A549 (cell line): ENCODE measurements at regions not wholly inside any gene's neighbourhood (a gene's known extent, or its start where the extent isn't known, plus 50 kb on each side); places are given as distances from the start of the nearest gene placed in this dataset.

Experiments
- ATAC-seq, 2 experiments: fragments of 200-7000 bp in 1 of 2; fragments of >200 bp in 1 of 2; cut with Nextera tagmentation in 1 of 2; cut with Tn5 transposase in 1 of 2; 3 replicates each; pipeline versions ENCODE4 v1.8.0 to v1.9.1; 2018 to 2020; ENCODE audit warnings: mild to moderate bottlenecking in 1 of 2, moderate library complexity in 1 of 2
- CTCF ChIA-PET: fragments of 300-600 bp; sonication (Branson Sonifier 250); formaldehyde crosslinking; extraction: SDS; loops from one replicate; lab custom pipeline; 2021; ENCODE audit warnings: antibody characterized with exemption, inconsistent platforms; lab: Yijun Ruan, JAX
- POLR2A ChIA-PET: fragments of 350-600 bp; formaldehyde crosslinking; extraction: SDS; loops from one replicate; lab custom pipeline; 2021; ENCODE audit warnings: antibody characterized with exemption, inconsistent platforms; lab: Yijun Ruan, JAX
- DNase-seq, 2 experiments: peaks; one replicate each; pipeline versions ENCODE4 v3.0.0 to v3.0.0-alpha.2; 2011 to 2016; ENCODE audit warnings: low read depth in 1 of 2, low spot score in 1 of 2
- FAIRE-seq: peaks from 2 replicates; lab custom pipeline; 2011; peaks lifted over from hg19 to GRCh38; lab: Jason Lieb, UNC
- H3K27ac ChIP-seq, 2 experiments: fragments of >200 bp; sonication (Bioruptor Twin); formaldehyde crosslinking; 3 replicates each; pipeline ENCODE4 v1.5.1; 2016 to 2017
- H3K4me1 ChIP-seq: fragments of >200 bp; sonication (Bioruptor Twin); formaldehyde crosslinking; 3 replicates; pipeline ENCODE4 v1.6.1; 2016
- H3K4me2 ChIP-seq: fragments of >200 bp; sonication (Bioruptor Twin); formaldehyde crosslinking; 3 replicates; pipeline ENCODE4 v1.6.1; 2016
- H3K4me3 ChIP-seq: fragments of >200 bp; sonication (Bioruptor Twin); formaldehyde crosslinking; 3 replicates; pipeline ENCODE4 v1.5.1; 2016
- H3K9me3 ChIP-seq: fragments of >200 bp; sonication (Bioruptor Twin); formaldehyde crosslinking; 3 replicates; pipeline ENCODE4 v1.6.1; 2016
- CBX2 ChIP-seq: fragments of 200-600 bp; sonication (generic); IDR thresholded peaks from 2 replicates; pipeline ENCODE4 v1.6.1; 2016; ENCODE audit warnings: low read depth, mild to moderate bottlenecking, borderline replicate concordance
- CEBPB ChIP-seq, 2 experiments: fragments of >200 bp in 1 of 2; sonication (Bioruptor Twin) in 1 of 2; formaldehyde crosslinking in 1 of 2; IDR thresholded peaks; 2 replicates each; pipeline ENCODE4 v1.6.1; 2012 to 2016
- CHD2 ChIP-seq: fragments of 150-350 bp; IDR thresholded peaks from 2 replicates; pipeline ENCODE4 v1.6.1; 2014; ENCODE audit warnings: low read length; ENCODE audit not compliant: partially characterized antibody
- E2F6 ChIP-seq: IDR thresholded peaks from 2 replicates; pipeline ENCODE4 v1.6.1; 2012; ENCODE audit warnings: low read depth, borderline replicate concordance
- EHMT2 ChIP-seq: fragments of 200-600 bp; sonication (generic); IDR thresholded peaks from 2 replicates; pipeline ENCODE4 v1.6.1; 2016; ENCODE audit warnings: antibody characterized with exemption, low read depth, mild to moderate bottlenecking, moderate library complexity
- EP300 ChIP-seq, 2 experiments: fragments of >200 bp; sonication (Bioruptor Twin); formaldehyde crosslinking; IDR thresholded peaks; 2 replicates in 1 of 2; 3 replicates in 1 of 2; pipeline ENCODE4 v1.6.1; 2016 to 2017
- FOSL2 ChIP-seq, 2 experiments: fragments of 450-650 bp in 1 of 2; fragments of >200 bp in 1 of 2; sonication (Bioruptor Twin) in 1 of 2; formaldehyde crosslinking; IDR thresholded peaks; 2 replicates each; pipeline versions ENCODE4 v1.5.0 to v1.6.1; 2016 to 2020; ENCODE audit warnings: mild to moderate bottlenecking in 1 of 2, moderate library complexity in 1 of 2
- FOXS1 ChIP-seq: fragments of 250-450 bp; sonication (Bioruptor Pico); IDR thresholded peaks from 2 replicates; pipeline ENCODE4 v1.5.0; 2020; ENCODE audit warnings: mild to moderate bottlenecking, moderate library complexity
- GATA3 ChIP-seq: IDR thresholded peaks from 2 replicates; pipeline ENCODE4 v1.6.1; 2012; ENCODE audit warnings: borderline replicate concordance
- HES2 ChIP-seq: fragments of >200 bp; sonication (Bioruptor Twin); formaldehyde crosslinking; IDR thresholded peaks from 2 replicates; pipeline ENCODE4 v1.6.1; 2016
- HOXB13 ChIP-seq: fragments of 250-450 bp; sonication (Bioruptor Pico); IDR thresholded peaks from 2 replicates; pipeline ENCODE4 v1.5.0; 2020; ENCODE audit warnings: low read depth, mild to moderate bottlenecking, moderate library complexity
- JUN ChIP-seq, 2 experiments: fragments of >200 bp; sonication (Bioruptor Twin); formaldehyde crosslinking; IDR thresholded peaks; 2 replicates in 1 of 2; 3 replicates in 1 of 2; pipeline ENCODE4 v1.6.1; 2016 to 2017
- NPAS2 ChIP-seq: fragments of 250-450 bp; sonication (Bioruptor Pico); IDR thresholded peaks from 2 replicates; pipeline ENCODE4 v1.8.0; 2022; ENCODE audit warnings: mild to moderate bottlenecking, moderate library complexity, borderline replicate concordance
- PBX3 ChIP-seq: IDR thresholded peaks from 2 replicates; pipeline ENCODE4 v1.6.1; 2012
- PHF8 ChIP-seq: fragments of 200-600 bp; sonication (generic); IDR thresholded peaks from 2 replicates; pipeline ENCODE4 v1.6.1; 2016; ENCODE audit warnings: low read depth, mild to moderate bottlenecking, antibody characterized with exemption, moderate library complexity, borderline replicate concordance
- POLR2A ChIP-seq: IDR thresholded peaks from 2 replicates; pipeline ENCODE4 v1.6.1; 2012; ENCODE audit warnings: mild to moderate bottlenecking, low read length
- REST ChIP-seq: fragments of 200-600 bp; sonication (generic); IDR thresholded peaks from 2 replicates; pipeline ENCODE4 v1.6.1; 2016; ENCODE audit warnings: antibody characterized with exemption, mild to moderate bottlenecking, moderate library complexity
- RNF2 ChIP-seq: fragments of 200-600 bp; sonication (generic); IDR thresholded peaks from 2 replicates; pipeline ENCODE4 v1.6.1; 2016; ENCODE audit warnings: low read depth, mild to moderate bottlenecking, antibody characterized with exemption, moderate library complexity, borderline replicate concordance
- SREBF2 ChIP-seq: fragments of 450-650 bp; IDR thresholded peaks from 2 replicates; pipeline ENCODE4 v1.6.1; 2014; ENCODE audit warnings: mild to moderate bottlenecking, moderate library complexity
- ZNF302 ChIP-seq: fragments of 250-450 bp; sonication (Bioruptor Pico); IDR thresholded peaks from 2 replicates; pipeline ENCODE4 v1.9.0; 2021; ENCODE audit warnings: inconsistent platforms, mild to moderate bottlenecking, moderate library complexity
- WGBS: methylation state at CpG from one replicate; pipeline ENCODE4 v1.1.6; 2017; ENCODE audit errors: missing lambda C conversion rate; 5-methylcytosine and 5-hydroxymethylcytosine counted together
- TF ChIP-seq, protein P1 (sequence below): fragments of >200 bp; sonication (Bioruptor Twin); formaldehyde crosslinking; IDR thresholded peaks from 3 replicates; pipeline ENCODE4 v1.6.1; 2016
- TF ChIP-seq, protein P2 (sequence below): fragments of 450-650 bp; IDR thresholded peaks from 2 replicates; pipeline ENCODE4 v1.6.1; 2014; ENCODE audit warnings: antibody characterized with exemption

- TF ChIP-seq, protein P1, sequence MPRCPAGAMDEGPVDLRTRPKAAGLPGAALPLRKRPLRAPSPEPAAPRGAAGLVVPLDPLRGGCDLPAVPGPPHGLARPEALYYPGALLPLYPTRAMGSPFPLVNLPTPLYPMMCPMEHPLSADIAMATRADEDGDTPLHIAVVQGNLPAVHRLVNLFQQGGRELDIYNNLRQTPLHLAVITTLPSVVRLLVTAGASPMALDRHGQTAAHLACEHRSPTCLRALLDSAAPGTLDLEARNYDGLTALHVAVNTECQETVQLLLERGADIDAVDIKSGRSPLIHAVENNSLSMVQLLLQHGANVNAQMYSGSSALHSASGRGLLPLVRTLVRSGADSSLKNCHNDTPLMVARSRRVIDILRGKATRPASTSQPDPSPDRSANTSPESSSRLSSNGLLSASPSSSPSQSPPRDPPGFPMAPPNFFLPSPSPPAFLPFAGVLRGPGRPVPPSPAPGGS, result no peak
- TF ChIP-seq E2F6 (no peak), FOXS1 (CRISPR knock-in tag) (no peak), CHD2 (no peak), CEBPB (IDR thresholded peaks at IDR 0.05) (no peak), PHF8 (no peak)
- TF ChIP-seq, protein P2, sequence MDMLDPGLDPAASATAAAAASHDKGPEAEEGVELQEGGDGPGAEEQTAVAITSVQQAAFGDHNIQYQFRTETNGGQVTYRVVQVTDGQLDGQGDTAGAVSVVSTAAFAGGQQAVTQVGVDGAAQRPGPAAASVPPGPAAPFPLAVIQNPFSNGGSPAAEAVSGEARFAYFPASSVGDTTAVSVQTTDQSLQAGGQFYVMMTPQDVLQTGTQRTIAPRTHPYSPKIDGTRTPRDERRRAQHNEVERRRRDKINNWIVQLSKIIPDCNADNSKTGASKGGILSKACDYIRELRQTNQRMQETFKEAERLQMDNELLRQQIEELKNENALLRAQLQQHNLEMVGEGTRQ, result no peak
Measured at GRCh38 chr3:113150250-113150649, 61.1 kb upstream of the BOC start (continued).

- H3K4me3 ChIP-seq, result no peak overlapping the region
- DNase-seq (no peak), FAIRE-seq (no peak), ATAC-seq (no peak)
- CTCF ChIA-PET, result interaction anchor here (0.6 to 1.4 kb wide), 5 partner anchors 9 to 122 kb away, joined by 3 to 6 read pairs (median 3); no protein-coding TSS in a partner anchor
- H3K4me2 ChIP-seq, result no peak overlapping the region
- H3K9me3 ChIP-seq, result no peaks in the 10 kb centered on the region
- no peak for TF ChIP-seq EP300 (IDR thresholded peaks at IDR 0.05)
- TF ChIP-seq NPAS2, result no peak
- TF ChIP-seq, protein P1, result no peak
- no peak for TF ChIP-seq FOSL2 (IDR thresholded peaks at IDR 0.05)
- TF ChIP-seq FOSL2 (CRISPR knock-in tag; IDR thresholded peaks at IDR 0.05), result no peak
- no peak for TF ChIP-seq CEBPB (IDR thresholded peaks at IDR 0.05)
- TF ChIP-seq JUN (IDR thresholded peaks at IDR 0.05), result no peak
- TF ChIP-seq SREBF2, result no peak
- TF ChIP-seq POLR2A, result no peak
- no peak for TF ChIP-seq HES2
- TF ChIP-seq ZNF302, result no peak
- no peak for TF ChIP-seq EHMT2
- no peak for TF ChIP-seq CBX2
- POLR2A ChIA-PET, result no interaction called here
- no peak overlapping the region for H3K27ac ChIP-seq
- 72% methylated on average over 6 of the region's 6 CpGs for WGBS
- H3K4me1 ChIP-seq, result 0 out of 3 replicates have a peak, but pooled peaks cover 7% of the 10 kb centered on the region
Measured at GRCh38 chr3:113151461-113152031, 59.8 kb upstream of the BOC start.

DNA sequence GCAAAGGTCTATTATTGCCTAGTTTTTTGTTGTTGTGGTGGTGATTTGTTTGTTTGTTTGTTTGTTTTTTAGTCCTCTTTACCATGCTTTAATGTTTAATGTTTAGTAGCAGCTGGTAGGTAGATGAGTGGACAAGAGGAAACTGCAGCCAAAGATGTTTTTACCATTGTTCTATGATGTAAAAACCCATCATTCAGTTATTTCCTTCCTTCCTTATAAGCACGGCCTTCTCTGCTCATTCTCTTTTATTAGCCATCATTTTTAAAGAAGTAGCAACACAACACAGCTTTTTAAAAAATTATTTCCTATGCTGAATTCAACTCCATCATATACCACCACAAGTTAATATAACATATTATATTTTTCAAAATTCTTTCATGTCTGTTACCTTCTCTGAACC, 58.5 kb upstream of the BOC start:
- DNase-seq (no peak), ATAC-seq (no peak), FAIRE-seq (no peak)
- H3K27ac ChIP-seq, result no peak overlapping the region
- H3K9me3 ChIP-seq, result no peaks in the 10 kb centered on the region
- ChIA-PET CTCF (interaction anchor here (1.1 kb wide), 1 partner anchor 135 kb away, joined by 3 read pairs; no protein-coding TSS in a partner anchor), POLR2A (no interaction called here)
- WGBS, result 64% methylated on average over 1 of the region's 1 CpG
- H3K4me2 ChIP-seq, result no peak overlapping the region
- H3K4me3 ChIP-seq, result no peak overlapping the region
- H3K4me1 ChIP-seq, result 0 out of 3 replicates have a peak, but pooled peaks cover 7% of the 10 kb centered on the region
- TF ChIP-seq REST, result no peak
- TF ChIP-seq RNF2, result no peak
- TF ChIP-seq EP300 (IDR thresholded peaks at IDR 0.05), result no peak
- no peak for TF ChIP-seq JUN (IDR thresholded peaks at IDR 0.05)
- no peak for TF ChIP-seq HOXB13 (CRISPR knock-in tag)
- no peak for TF ChIP-seq E2F6
- no peak for TF ChIP-seq GATA3
- TF ChIP-seq, protein P1, result no peak
- no peak for TF ChIP-seq PBX3
- no peak for TF ChIP-seq ZNF302
